HFFc6 (cell line): ENCODE measurements at regions not wholly inside any gene's neighbourhood (a gene's known extent, or its start where the extent isn't known, plus 50 kb on each side); places are given as distances from the start of the nearest gene placed in this dataset.

ENCODE experiments used
- DNase-seq: peaks from one replicate; pipeline ENCODE4 v3.0.0-alpha.2; 2018
- H3K27ac Mint-ChIP-seq: 2 replicates; pipeline ENCODE4 v1.8.0; 2020; ENCODE audit warnings: mild to moderate bottlenecking, mixed read lengths
- H3K27me3 Mint-ChIP-seq: 2 replicates; pipeline ENCODE4 v1.8.0; 2021; ENCODE audit warnings: mild to moderate bottlenecking, moderate library complexity, mixed read lengths; ENCODE audit not compliant: insufficient read depth
- H3K36me3 Mint-ChIP-seq: 2 replicates; pipeline ENCODE4 v1.8.0; 2021; ENCODE audit warnings: low read depth, mixed read lengths
- H3K4me1 Mint-ChIP-seq: 2 replicates; pipeline ENCODE4 v1.8.0; 2020; ENCODE audit warnings: low read depth, mixed read lengths
- H3K4me3 Mint-ChIP-seq: 2 replicates; pipeline ENCODE4 v1.8.0; 2020; ENCODE audit warnings: mild to moderate bottlenecking, moderate library complexity, mixed read lengths
- H3K9me3 Mint-ChIP-seq: 2 replicates; pipeline ENCODE4 v1.8.0; 2020; ENCODE audit warnings: mild to moderate bottlenecking, mixed read lengths
- CTCF ChIP-seq: fragments of 200-600 bp; sonication (generic); IDR thresholded peaks from 2 replicates; pipeline ENCODE4 v1.5.0; 2021; ENCODE audit warnings: antibody characterized with exemption, mild to moderate bottlenecking

- no peak for DNase-seq
- no peak overlapping the region for H3K27ac Mint-ChIP-seq
- H3K27me3 Mint-ChIP-seq = peaks cover 61% of the 10 kb centered on the region
- peaks cover 6% of the 10 kb centered on the region; the same call in 1 of the 2 replicates for H3K36me3 Mint-ChIP-seq
- H3K4me3 Mint-ChIP-seq = no peak overlapping the region
- TF ChIP-seq CTCF = no peak
- H3K4me1 Mint-ChIP-seq = peaks cover 3% of the 10 kb centered on the region; the same call in 1 of the 2 replicates
- H3K9me3 Mint-ChIP-seq = peaks cover 9% of the 10 kb centered on the region
These were observed 98.1 kb upstream of the MLN start for GRCh38 chr6:33901822-33902456.

GRCh38 chr6:33898771-33899170, 95.0 kb upstream of the MLN start:
- TF ChIP-seq CTCF = no peak
- Mint-ChIP-seq H3K27me3 (peaks cover 43% of the 10 kb centered on the region), H3K9me3 (peaks cover 9% of the 10 kb centered on the region), H3K27ac (no peak overlapping the region), H3K4me1 (peaks cover 20% of the 10 kb centered on the region; the same call in 1 of the 2 replicates), H3K4me3 (no peak overlapping the region), H3K36me3 (peaks cover 6% of the 10 kb centered on the region; the same call in 1 of the 2 replicates)
- DNase-seq = no peak

GRCh38 chr6:33897189-33897780, 93.5 kb upstream of the MLN start:
- H3K9me3 Mint-ChIP-seq = peaks cover 9% of the 10 kb centered on the region
- no peak for DNase-seq
- H3K27me3 Mint-ChIP-seq = peaks cover 34% of the 10 kb centered on the region
- H3K27ac Mint-ChIP-seq = no peak overlapping the region
- TF ChIP-seq CTCF = no peak
- H3K36me3 Mint-ChIP-seq = peaks cover 4% of the 10 kb centered on the region; the same call in 1 of the 2 replicates
- peaks cover 20% of the 10 kb centered on the region; the same call in 1 of the 2 replicates for H3K4me1 Mint-ChIP-seq
- no peak overlapping the region for H3K4me3 Mint-ChIP-seq

- peak; percentile 15 for DNase-seq
- Mint-ChIP-seq H3K27me3 (peaks cover 33% of the 10 kb centered on the region), H3K27ac (no peak overlapping the region)
These were observed 92.8 kb upstream of the MLN start for GRCh38 chr6:33896391-33897188.

More at GRCh38 chr6:33896391-33897188, 92.8 kb upstream of the MLN start:
- no peak for TF ChIP-seq CTCF
- Mint-ChIP-seq H3K4me3 (no peak overlapping the region), H3K9me3 (peaks cover 9% of the 10 kb centered on the region), H3K36me3 (no peaks in the 10 kb centered on the region; the same call in 1 of the 2 replicates), H3K4me1 (peaks cover 20% of the 10 kb centered on the region; the same call in 1 of the 2 replicates)
